ENCODE measurements at regions not wholly inside any gene's neighbourhood (a gene's known extent, or its start where the extent isn't known, plus 50 kb on each side); places are given as distances from the start of the nearest gene placed in this dataset.
"Not testable (repeated sequence)": the region's sequence is repeated elsewhere in the genome, so short reads cannot be mapped to it uniquely, and the experiment has no call there.

- no peak for DNase-seq (ENCODE audit: low read depth)
These were observed 87.7 kb downstream of the UTP18 start for GRCh38 chr17:51347851-51348584.

- DNase-seq (ENCODE audit: low read depth) = no peak
These were observed 90.7 kb downstream of the UTP18 start for GRCh38 chr17:51351080-51351479.

- DNase-seq (ENCODE audit: low read depth) = no peak
These were observed 91.5 kb downstream of the UTP18 start for GRCh38 chr17:51351890-51352289.

GRCh38 chr17:51352798-51353197 lies 92.5 kb downstream of the UTP18 start:
- no peak for DNase-seq (ENCODE audit: low read depth)

GRCh38 chr17:51353296-51353695 lies 93.0 kb downstream of the UTP18 start:
- DNase-seq (ENCODE audit: low read depth) = no peak

- DNase-seq (ENCODE audit: low read depth) = no peak
These were observed 94.6 kb downstream of the UTP18 start for GRCh38 chr17:51354936-51355335.

- no peak for DNase-seq (ENCODE audit: low read depth)
These were observed 95.4 kb downstream of the UTP18 start for GRCh38 chr17:51355441-51356410.

- DNase-seq (ENCODE audit: low read depth) = no peak
These were observed 98.7 kb downstream of the UTP18 start for GRCh38 chr17:51359055-51359454.

- no peak for DNase-seq (ENCODE audit: low read depth)
These were observed 102.7 kb downstream of the UTP18 start for GRCh38 chr17:51362811-51363585.

- DNase-seq (ENCODE audit: low read depth) = no peak
These were observed 104.7 kb downstream of the UTP18 start for GRCh38 chr17:51365090-51365489.

- no peak for DNase-seq (ENCODE audit: low read depth)
These were observed 106.5 kb downstream of the UTP18 start for GRCh38 chr17:51366866-51367265.

- not testable (repeated sequence) for DNase-seq (ENCODE audit: low read depth)
These were observed 107.5 kb downstream of the UTP18 start for GRCh38 chr17:51367836-51368235.

- DNase-seq (ENCODE audit: low read depth) = peak; percentile 15
These were observed 111.4 kb downstream of the UTP18 start for GRCh38 chr17:51371732-51372151.

GRCh38 chr17:51372345-51373004 lies 112.1 kb downstream of the UTP18 start:
- DNase-seq (ENCODE audit: low read depth) = no peak

GRCh38 chr17:51373489-51374152 lies 113.3 kb downstream of the UTP18 start:
- DNase-seq (ENCODE audit: low read depth) = no peak

GRCh38 chr17:51374209-51374608 lies 113.9 kb downstream of the UTP18 start:
- no peak for DNase-seq (ENCODE audit: low read depth)

GRCh38 chr17:51375771-51376170 lies 115.4 kb downstream of the UTP18 start:
- no peak for DNase-seq (ENCODE audit: low read depth)

GRCh38 chr17:51376739-51377138 lies 116.4 kb downstream of the UTP18 start:
- DNase-seq (ENCODE audit: low read depth) = no peak

- DNase-seq (ENCODE audit: low read depth) = no peak
These were observed 120.9 kb downstream of the UTP18 start for GRCh38 chr17:51381262-51381661.

GRCh38 chr17:51385208-51385607 lies 124.9 kb downstream of the UTP18 start:
- DNase-seq (ENCODE audit: low read depth) = no peak

GRCh38 chr17:51387582-51387981 lies 127.2 kb downstream of the UTP18 start:
- no peak for DNase-seq (ENCODE audit: low read depth)
